Ishikawa (cell line): ENCODE measurements at regions not wholly inside any gene's neighbourhood (a gene's known extent, or its start where the extent isn't known, plus 50 kb on each side); places are given as distances from the start of the nearest gene placed in this dataset.
A peak's percentile ranks its signal among the peaks of the same experiment; 100 is the strongest.

Experiments used
- CEBPB ChIP-seq: IDR thresholded peaks from 2 replicates; pipeline ENCODE4 v1.6.1; 2012
- CREB1 ChIP-seq: IDR thresholded peaks from 2 replicates; pipeline ENCODE4 v1.6.1; 2012; ENCODE audit warnings: low read depth
- EGR1 ChIP-seq: IDR thresholded peaks from 2 replicates; pipeline ENCODE4 v1.6.1; 2012
- EP300 ChIP-seq: IDR thresholded peaks from 2 replicates; pipeline ENCODE4 v1.6.1; 2012; ENCODE audit warnings: borderline replicate concordance
- FOXM1 ChIP-seq: IDR thresholded peaks from 2 replicates; pipeline ENCODE4 v1.6.1; 2012; ENCODE audit warnings: low read depth, borderline replicate concordance
- MAX ChIP-seq: IDR thresholded peaks from 2 replicates; pipeline ENCODE4 v1.6.1; 2012
- NFIC ChIP-seq: IDR thresholded peaks from 2 replicates; pipeline ENCODE4 v1.6.1; 2012
- RAD21 ChIP-seq: IDR thresholded peaks from 2 replicates; pipeline ENCODE4 v1.6.1; 2012; ENCODE audit warnings: low read depth
- REST ChIP-seq: IDR thresholded peaks from 2 replicates; pipeline ENCODE4 v1.6.1; 2012; ENCODE audit warnings: low read depth, mild to moderate bottlenecking
- TAF1 ChIP-seq: IDR thresholded peaks from 2 replicates; pipeline ENCODE4 v1.6.1; 2012; ENCODE audit warnings: low read depth, mild to moderate bottlenecking
- TCF12 ChIP-seq: IDR thresholded peaks from 2 replicates; pipeline ENCODE4 v1.6.1; 2012; ENCODE audit warnings: low read depth
- TEAD4 ChIP-seq: IDR thresholded peaks from 2 replicates; pipeline ENCODE4 v1.6.1; 2012
- USF1 ChIP-seq: IDR thresholded peaks from 2 replicates; pipeline ENCODE4 v1.6.1; 2012
- YY1 ChIP-seq: IDR thresholded peaks from 2 replicates; pipeline ENCODE4 v1.6.1; 2012; ENCODE audit warnings: low read depth
- ZBTB7A ChIP-seq: IDR thresholded peaks from 2 replicates; pipeline ENCODE4 v1.6.1; 2012; ENCODE audit warnings: low read depth

GRCh38 chr18:61953641-61954040, 60.8 kb upstream of the RNF152 start:
- TF ChIP-seq YY1 (no peak), NFIC (no peak), EP300 (no peak), USF1 (no peak), RAD21 (no peak), FOXM1 (no peak), TAF1 (no peak), CEBPB (no peak), CREB1 (no peak), MAX (no peak), ZBTB7A (no peak), EGR1 (no peak), REST (no peak)

GRCh38 chr18:61953161-61953560, 60.4 kb upstream of the RNF152 start:
- no peak for TF ChIP-seq FOXM1
- no peak for TF ChIP-seq TEAD4
- no peak for TF ChIP-seq EGR1
- no peak for TF ChIP-seq ZBTB7A
- TF ChIP-seq USF1: no peak
- TF ChIP-seq RAD21: no peak
- no peak for TF ChIP-seq TAF1
- TF ChIP-seq NFIC: no peak
- no peak for TF ChIP-seq TCF12
- no peak for TF ChIP-seq MAX
- no peak for TF ChIP-seq REST
- TF ChIP-seq YY1: no peak
- TF ChIP-seq EP300: no peak
- TF ChIP-seq CEBPB: no peak
- no peak for TF ChIP-seq CREB1

- TF ChIP-seq RAD21: no peak
- no peak for TF ChIP-seq USF1
- TF ChIP-seq NFIC: no peak
- no peak for TF ChIP-seq TAF1
- TF ChIP-seq EGR1: no peak
- no peak for TF ChIP-seq TCF12
- TF ChIP-seq EP300: no peak
- no peak for TF ChIP-seq FOXM1
- no peak for TF ChIP-seq CEBPB
Measured at GRCh38 chr18:61951396-61951795, 58.6 kb upstream of the RNF152 start.

GRCh38 chr18:61950371-61950770, 57.6 kb upstream of the RNF152 start:
- TF ChIP-seq EP300 (no peak), NFIC (0 out of 2 replicates have a peak, but pooled peaks have one; percentile 17), TCF12 (no peak), FOXM1 (no peak)

- TF ChIP-seq ZBTB7A: no peak
- TF ChIP-seq TEAD4: no peak
- no peak for TF ChIP-seq REST
- no peak for TF ChIP-seq CEBPB
- no peak for TF ChIP-seq RAD21
- no peak for TF ChIP-seq FOXM1
- no peak for TF ChIP-seq CREB1
- TF ChIP-seq TCF12: no peak
- no peak for TF ChIP-seq EGR1
- TF ChIP-seq USF1: no peak
Measured at GRCh38 chr18:61949946-61950345, 57.1 kb upstream of the RNF152 start.
